ENCODE measurements at regions not wholly inside any gene's neighbourhood (a gene's known extent, or its start where the extent isn't known, plus 50 kb on each side); places are given as distances from the start of the nearest gene placed in this dataset.

DNA sequence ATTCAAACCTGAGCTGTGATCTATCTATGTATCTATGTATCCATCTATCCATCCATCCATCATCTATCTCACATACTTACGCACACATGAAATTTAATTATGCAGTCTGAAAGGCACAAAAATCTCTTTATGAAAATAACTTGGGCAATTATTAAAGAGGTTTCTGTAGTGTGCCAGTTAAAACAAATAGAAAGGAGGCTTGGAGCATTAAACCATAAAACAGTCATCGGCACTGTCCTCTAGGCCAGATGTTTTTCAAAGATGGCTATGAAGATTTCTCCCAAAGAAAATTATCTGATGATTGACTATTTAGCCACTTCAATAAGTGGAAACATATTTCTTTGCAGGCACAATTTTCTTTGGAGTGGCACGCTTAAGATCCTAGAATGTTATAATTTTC lies 392.5 kb upstream of the RPS23 start:
- DNase-seq (ENCODE audit: insufficient read length, low spot score) (no peak), FAIRE-seq (no peak)
- TF ChIP-seq, protein P1, sequence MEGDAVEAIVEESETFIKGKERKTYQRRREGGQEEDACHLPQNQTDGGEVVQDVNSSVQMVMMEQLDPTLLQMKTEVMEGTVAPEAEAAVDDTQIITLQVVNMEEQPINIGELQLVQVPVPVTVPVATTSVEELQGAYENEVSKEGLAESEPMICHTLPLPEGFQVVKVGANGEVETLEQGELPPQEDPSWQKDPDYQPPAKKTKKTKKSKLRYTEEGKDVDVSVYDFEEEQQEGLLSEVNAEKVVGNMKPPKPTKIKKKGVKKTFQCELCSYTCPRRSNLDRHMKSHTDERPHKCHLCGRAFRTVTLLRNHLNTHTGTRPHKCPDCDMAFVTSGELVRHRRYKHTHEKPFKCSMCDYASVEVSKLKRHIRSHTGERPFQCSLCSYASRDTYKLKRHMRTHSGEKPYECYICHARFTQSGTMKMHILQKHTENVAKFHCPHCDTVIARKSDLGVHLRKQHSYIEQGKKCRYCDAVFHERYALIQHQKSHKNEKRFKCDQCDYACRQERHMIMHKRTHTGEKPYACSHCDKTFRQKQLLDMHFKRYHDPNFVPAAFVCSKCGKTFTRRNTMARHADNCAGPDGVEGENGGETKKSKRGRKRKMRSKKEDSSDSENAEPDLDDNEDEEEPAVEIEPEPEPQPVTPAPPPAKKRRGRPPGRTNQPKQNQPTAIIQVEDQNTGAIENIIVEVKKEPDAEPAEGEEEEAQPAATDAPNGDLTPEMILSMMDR (IDR thresholded peaks at IDR 0.05; ENCODE audit: insufficient read depth, missing control alignments) = no peak

GRCh38 chr5:82669720-82670119 lies 391.6 kb upstream of the RPS23 start:
- TF ChIP-seq, protein P1 (IDR thresholded peaks at IDR 0.05; ENCODE audit: insufficient read depth, missing control alignments) = no peak
- FAIRE-seq (no peak), DNase-seq (ENCODE audit: insufficient read length, low spot score) (no peak)

DNA sequence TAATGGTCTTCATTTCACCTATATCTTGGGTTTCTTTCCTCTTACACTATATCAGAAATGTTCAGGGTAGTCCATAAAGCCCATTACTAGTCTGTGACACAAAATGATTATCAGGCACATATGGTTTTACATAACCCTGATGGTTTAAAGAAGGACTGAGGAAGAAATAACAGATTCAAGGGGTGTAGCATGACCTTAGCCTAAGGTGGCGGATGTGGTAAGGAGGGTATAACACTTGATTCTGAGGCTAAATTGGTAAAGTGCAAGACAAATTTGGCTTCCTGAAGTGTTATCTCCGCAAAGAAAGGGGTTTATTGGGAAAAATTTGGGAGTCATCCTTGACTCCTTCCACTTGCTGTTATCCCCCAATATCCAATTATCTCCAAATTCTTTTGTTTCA lies 388.2 kb upstream of the RPS23 start:
- TF ChIP-seq, protein P1 (IDR thresholded peaks at IDR 0.05; ENCODE audit: insufficient read depth, missing control alignments) = no peak
- FAIRE-seq (no peak), DNase-seq (ENCODE audit: insufficient read length, low spot score) (no peak)

DNA sequence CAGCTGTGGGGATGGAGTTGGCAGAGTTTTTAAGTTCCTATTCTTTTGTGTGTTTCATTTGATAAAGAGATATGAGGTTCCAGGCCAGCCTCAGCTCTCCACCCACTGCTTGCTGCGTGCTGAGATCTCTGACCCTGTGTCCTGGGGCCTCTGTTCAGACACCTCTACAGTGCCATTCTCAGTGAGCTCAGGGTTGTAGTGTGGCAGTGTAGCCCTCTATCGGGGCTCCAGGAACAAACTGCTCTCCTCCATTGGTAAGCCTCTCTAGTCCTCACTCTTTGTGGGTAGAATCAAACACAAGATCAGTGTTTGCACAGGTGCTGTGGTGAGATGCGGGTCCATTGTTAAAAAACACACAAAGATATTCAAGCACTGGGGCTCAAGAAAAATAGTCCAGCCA lies 386.6 kb upstream of the RPS23 start:
- no peak for DNase-seq (ENCODE audit: insufficient read length, low spot score)
- TF ChIP-seq, protein P1 (IDR thresholded peaks at IDR 0.05; ENCODE audit: insufficient read depth, missing control alignments) = no peak
- no peak for FAIRE-seq

- no peak for DNase-seq (ENCODE audit: insufficient read length, low spot score)
- no peak for FAIRE-seq
- TF ChIP-seq, protein P1 (IDR thresholded peaks at IDR 0.05; ENCODE audit: insufficient read depth, missing control alignments) = no peak
These were observed 385.1 kb upstream of the RPS23 start for GRCh38 chr5:82663225-82663624.

DNA sequence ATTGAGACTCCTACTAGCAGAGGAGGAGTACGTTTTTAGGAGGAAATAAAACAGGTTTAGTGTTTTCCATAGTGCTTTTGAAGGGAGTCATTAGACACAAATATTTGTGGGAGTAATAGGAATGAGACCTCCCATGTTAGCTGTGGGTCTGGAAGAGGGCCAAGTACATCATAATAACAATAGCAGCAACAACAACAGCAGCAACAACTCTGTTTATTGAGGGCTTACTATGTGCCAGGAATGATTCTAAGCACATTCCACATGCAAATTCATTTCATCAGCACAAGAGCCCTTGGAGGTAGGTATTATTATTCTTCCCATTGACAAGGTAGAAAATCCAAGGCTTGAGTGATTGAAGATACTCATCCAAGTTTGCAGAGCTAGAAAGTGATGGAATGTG lies 384.2 kb upstream of the RPS23 start:
- no peak for DNase-seq (ENCODE audit: insufficient read length, low spot score)
- no peak for FAIRE-seq
- TF ChIP-seq, protein P1 (IDR thresholded peaks at IDR 0.05; ENCODE audit: insufficient read depth, missing control alignments) = no peak

DNA sequence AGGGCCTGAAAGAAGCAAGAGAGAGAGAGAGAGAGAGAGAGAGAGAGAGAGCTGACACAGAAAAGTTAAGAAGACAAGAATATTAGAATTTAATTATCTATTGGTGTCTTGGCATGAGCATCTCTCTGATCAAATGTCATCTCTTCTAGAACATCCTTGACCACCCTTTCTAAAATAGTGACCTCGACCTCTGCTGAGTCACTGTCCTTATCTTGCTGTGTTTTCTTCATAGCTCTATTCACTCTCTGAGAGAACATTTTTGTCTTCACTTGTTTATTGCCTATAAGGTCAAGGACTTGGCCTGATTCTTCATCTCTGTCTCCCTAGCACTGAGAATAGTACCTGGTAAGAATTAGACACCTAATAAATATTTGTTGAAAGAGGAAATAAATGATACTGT lies 383.8 kb upstream of the RPS23 start:
- DNase-seq (ENCODE audit: insufficient read length, low spot score) = no peak
- TF ChIP-seq, protein P1 (IDR thresholded peaks at IDR 0.05; ENCODE audit: insufficient read depth, missing control alignments) = no peak
- no peak for FAIRE-seq
